ENCODE measurements at regions not wholly inside any gene's neighbourhood (a gene's known extent, or its start where the extent isn't known, plus 50 kb on each side); places are given as distances from the start of the nearest gene placed in this dataset.

DNA sequence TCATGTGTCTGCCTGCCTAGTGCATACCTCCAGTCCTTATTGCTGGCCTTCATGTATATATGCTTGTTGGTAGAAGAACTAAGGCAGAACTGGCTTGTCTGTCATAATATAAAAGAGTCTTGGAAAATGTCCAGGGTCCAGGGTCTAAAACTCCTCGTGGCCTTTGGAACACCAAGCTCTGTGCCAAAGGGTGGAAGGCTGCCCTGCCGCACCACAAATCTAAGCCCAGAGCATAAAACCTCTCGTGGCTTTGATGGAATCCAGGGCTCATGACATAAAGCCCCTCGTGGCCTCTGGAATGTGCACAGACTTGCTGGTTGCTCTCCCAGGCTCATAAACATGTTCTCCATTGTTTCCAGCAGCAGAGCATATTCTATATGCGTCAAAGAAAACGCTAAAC is 107.9 kb downstream of the BBS10 start:
- Histone ChIP-seq H4K5ac (ENCODE audit: low read depth, low read length) (no peak overlapping the region), H2BK120ac (ENCODE audit: low read depth, low read length) (no peak overlapping the region; the same call in 1 of the 2 replicates), H3K23ac (ENCODE audit: low read depth, low read length) (no peak overlapping the region), H3K9ac (ENCODE audit: low read depth, low read length) (no peak overlapping the region), H3K4me3 (ENCODE audit: insufficient read depth, low read depth, low read length) (no peak overlapping the region), H3K36me3 (ENCODE audit: control insufficient read depth, insufficient read depth, low read length) (no peaks in the 10 kb centered on the region), H3K27ac (ENCODE audit: insufficient read depth, low read length) (no peak overlapping the region), H2BK20ac (ENCODE audit: low read depth, low read length) (peak overlapping the region; percentile 42; the same call in 1 of the 2 replicates), H3K9me3 (ENCODE audit: control insufficient read depth, insufficient read depth, low read length) (peaks cover 3% of the 10 kb centered on the region; the same call in 1 of the 2 replicates), H3K14ac (replicated peaks; ENCODE audit: low read depth, low read length) (no peak overlapping the region), H3K9me1 (ENCODE audit: insufficient read depth, low read length) (peaks cover 12% of the 10 kb centered on the region), H4K8ac (ENCODE audit: low read depth in 2 of 2, low read length in 2 of 2) (no peak overlapping the region; a peak in 1 of 4 replicates), H3K4ac (ENCODE audit: low read depth, low read length) (no peak overlapping the region), H3K79me1 (ENCODE audit: low read depth in 1 of 2, low read length in 2 of 2) (no peaks in the 10 kb centered on the region), H4K20me1 (ENCODE audit: insufficient read depth, low read length) (no peaks in the 10 kb centered on the region), H3K27me3 (ENCODE audit: control insufficient read depth, insufficient read depth, low read length) (no peaks in the 10 kb centered on the region), H3K4me2 (ENCODE audit: low read depth, low read length) (no peak overlapping the region), H2AK9ac (replicated peaks; ENCODE audit: low read depth, low read length, poor library complexity) (no peak overlapping the region), H3K56ac (ENCODE audit: extremely low read depth, insufficient read depth, low read length) (no peak overlapping the region), H2AFZ (replicated peaks; ENCODE audit: low read length, poor library complexity) (no peak overlapping the region), H4K91ac (ENCODE audit: insufficient read depth, low read depth, low read length) (no peak overlapping the region), H2BK15ac (ENCODE audit: low read depth, low read length) (no peak overlapping the region), H3K18ac (ENCODE audit: low read depth, low read length) (no peak overlapping the region), H2BK5ac (ENCODE audit: low read depth, low read length, poor library complexity, severe bottlenecking) (no peak overlapping the region), H2AK5ac (ENCODE audit: low read depth, low read length) (no peak overlapping the region; the same call in 1 of the 2 replicates), H3K4me1 (ENCODE audit: control insufficient read depth, insufficient read depth, low read length) (peaks cover 4% of the 10 kb centered on the region)
- in situ Hi-C loops (cut with MboI; ENCODE audit: low sequenced_read_pairs), result no loop called here
- ATAC-seq (ENCODE audit: low read depth) (no peak), DNase-seq (no peak)
- dilution Hi-C loops (cut with HindIII; ENCODE audit: low sequenced_read_pairs, unreplicated experiment), result no loop called here
- WGBS, 2 experiments (ENCODE audit: extremely low coverage in 2 of 2, insufficient read length in 1 of 2), result 83% methylated on average over 6 of the region's 6 CpGs; no CpG with 5 or more reads in 1 of the 2 experiments
- no TSS peak for BruUV-seq (replicated peaks)
- ChIA-PET POLR2A (ENCODE audit: unreplicated experiment) (no interaction called here), CTCF (interaction anchor here (0.6 kb wide), 1 partner anchor 69 kb away, joined by 3 read pairs; no protein-coding TSS in a partner anchor)
- TF ChIP-seq, protein P1, sequence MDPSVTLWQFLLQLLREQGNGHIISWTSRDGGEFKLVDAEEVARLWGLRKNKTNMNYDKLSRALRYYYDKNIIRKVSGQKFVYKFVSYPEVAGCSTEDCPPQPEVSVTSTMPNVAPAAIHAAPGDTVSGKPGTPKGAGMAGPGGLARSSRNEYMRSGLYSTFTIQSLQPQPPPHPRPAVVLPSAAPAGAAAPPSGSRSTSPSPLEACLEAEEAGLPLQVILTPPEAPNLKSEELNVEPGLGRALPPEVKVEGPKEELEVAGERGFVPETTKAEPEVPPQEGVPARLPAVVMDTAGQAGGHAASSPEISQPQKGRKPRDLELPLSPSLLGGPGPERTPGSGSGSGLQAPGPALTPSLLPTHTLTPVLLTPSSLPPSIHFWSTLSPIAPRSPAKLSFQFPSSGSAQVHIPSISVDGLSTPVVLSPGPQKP (IDR thresholded peaks at IDR 0.05; ENCODE audit: borderline replicate concordance, low read depth, low read length), result no peak
- TF ChIP-seq POLR2A (IDR thresholded peaks at IDR 0.05; ENCODE audit: low read depth, low read length) (no peak), NFE2L2 (IDR thresholded peaks at IDR 0.05; ENCODE audit: low read depth, low read length) (no peak), SMC3 (IDR thresholded peaks at IDR 0.05; ENCODE audit: low read depth, low read length) (no peak), FOS (IDR thresholded peaks at IDR 0.05; ENCODE audit: low read depth, low read length) (no peak), MXI1 (IDR thresholded peaks at IDR 0.05; ENCODE audit: borderline replicate concordance, low read depth, low read length) (no peak)
- TF ChIP-seq, protein P2, sequence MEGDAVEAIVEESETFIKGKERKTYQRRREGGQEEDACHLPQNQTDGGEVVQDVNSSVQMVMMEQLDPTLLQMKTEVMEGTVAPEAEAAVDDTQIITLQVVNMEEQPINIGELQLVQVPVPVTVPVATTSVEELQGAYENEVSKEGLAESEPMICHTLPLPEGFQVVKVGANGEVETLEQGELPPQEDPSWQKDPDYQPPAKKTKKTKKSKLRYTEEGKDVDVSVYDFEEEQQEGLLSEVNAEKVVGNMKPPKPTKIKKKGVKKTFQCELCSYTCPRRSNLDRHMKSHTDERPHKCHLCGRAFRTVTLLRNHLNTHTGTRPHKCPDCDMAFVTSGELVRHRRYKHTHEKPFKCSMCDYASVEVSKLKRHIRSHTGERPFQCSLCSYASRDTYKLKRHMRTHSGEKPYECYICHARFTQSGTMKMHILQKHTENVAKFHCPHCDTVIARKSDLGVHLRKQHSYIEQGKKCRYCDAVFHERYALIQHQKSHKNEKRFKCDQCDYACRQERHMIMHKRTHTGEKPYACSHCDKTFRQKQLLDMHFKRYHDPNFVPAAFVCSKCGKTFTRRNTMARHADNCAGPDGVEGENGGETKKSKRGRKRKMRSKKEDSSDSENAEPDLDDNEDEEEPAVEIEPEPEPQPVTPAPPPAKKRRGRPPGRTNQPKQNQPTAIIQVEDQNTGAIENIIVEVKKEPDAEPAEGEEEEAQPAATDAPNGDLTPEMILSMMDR (conservative IDR thresholded peaks at IDR 0.05; ENCODE audit: low read depth, low read length), result no peak
- intact Hi-C loops (cut with micrococcal nuclease), result no loop called here
